HG02970 (cell line): ENCODE measurements at regions not wholly inside any gene's neighbourhood (a gene's known extent, or its start where the extent isn't known, plus 50 kb on each side); places are given as distances from the start of the nearest gene placed in this dataset.

Experiments used
- ATAC-seq: cut with Tn5 transposase; IDR thresholded peaks from one replicate; pipeline ENCODE4 v1.9.1; 2021; ENCODE audit warnings: mild to moderate bottlenecking, moderate library complexity, moderate number of reproducible peaks; ENCODE audit not compliant: unreplicated experiment, low FRiP score

GRCh38 chr1:244106837-244107493, 55.9 kb downstream of the ZBTB18 start:
- no peak for ATAC-seq

GRCh38 chr1:244111027-244111426, 59.9 kb downstream of the ZBTB18 start:
- ATAC-seq: no peak

GRCh38 chr1:244112041-244112440, 61.0 kb downstream of the ZBTB18 start:
- ATAC-seq: no peak

DNA sequence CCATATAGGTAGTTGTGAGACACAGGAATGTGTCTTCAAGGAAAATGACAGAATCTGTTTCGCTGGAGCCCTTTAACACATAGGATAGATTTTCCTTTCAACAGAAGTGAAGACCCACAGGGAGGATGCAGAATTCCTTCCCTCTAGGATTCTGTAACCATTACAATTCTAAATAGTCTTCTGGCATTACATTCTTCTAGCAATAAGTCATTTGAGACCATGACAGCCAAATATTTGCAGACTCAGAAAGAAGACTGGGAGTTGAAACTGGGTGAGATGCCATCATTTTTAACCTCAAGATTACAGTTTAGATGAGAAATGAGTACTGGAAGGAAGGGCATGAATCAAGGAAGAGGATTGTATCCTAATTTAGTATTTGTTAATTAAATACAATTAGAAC, 61.6 kb downstream of the ZBTB18 start:
- ATAC-seq: no peak

GRCh38 chr1:244113532-244114320, 62.6 kb downstream of the ZBTB18 start:
- no peak for ATAC-seq

GRCh38 chr1:244114892-244115291, 63.8 kb downstream of the ZBTB18 start:
- no peak for ATAC-seq

DNA sequence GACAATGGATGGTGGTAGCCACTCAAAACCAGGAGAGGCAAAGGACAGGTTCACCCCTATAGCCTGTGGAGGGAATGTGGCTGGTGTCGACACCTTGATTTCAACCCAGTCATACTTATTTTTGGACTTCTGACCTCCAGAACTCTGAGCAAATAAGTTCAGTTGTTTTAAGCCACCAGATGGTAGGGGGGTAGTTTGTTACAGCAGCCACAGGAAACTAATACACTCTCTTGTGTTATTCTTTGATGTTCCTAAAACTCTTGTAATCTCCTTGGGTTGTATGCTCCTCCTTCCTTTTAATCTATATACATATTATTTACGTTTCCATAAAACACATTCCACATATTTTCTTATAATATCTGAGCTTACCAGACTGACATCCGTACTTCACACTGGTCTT, 65.9 kb downstream of the ZBTB18 start:
- no peak for ATAC-seq

GRCh38 chr1:244118109-244118761, 67.2 kb downstream of the ZBTB18 start:
- no peak for ATAC-seq

DNA sequence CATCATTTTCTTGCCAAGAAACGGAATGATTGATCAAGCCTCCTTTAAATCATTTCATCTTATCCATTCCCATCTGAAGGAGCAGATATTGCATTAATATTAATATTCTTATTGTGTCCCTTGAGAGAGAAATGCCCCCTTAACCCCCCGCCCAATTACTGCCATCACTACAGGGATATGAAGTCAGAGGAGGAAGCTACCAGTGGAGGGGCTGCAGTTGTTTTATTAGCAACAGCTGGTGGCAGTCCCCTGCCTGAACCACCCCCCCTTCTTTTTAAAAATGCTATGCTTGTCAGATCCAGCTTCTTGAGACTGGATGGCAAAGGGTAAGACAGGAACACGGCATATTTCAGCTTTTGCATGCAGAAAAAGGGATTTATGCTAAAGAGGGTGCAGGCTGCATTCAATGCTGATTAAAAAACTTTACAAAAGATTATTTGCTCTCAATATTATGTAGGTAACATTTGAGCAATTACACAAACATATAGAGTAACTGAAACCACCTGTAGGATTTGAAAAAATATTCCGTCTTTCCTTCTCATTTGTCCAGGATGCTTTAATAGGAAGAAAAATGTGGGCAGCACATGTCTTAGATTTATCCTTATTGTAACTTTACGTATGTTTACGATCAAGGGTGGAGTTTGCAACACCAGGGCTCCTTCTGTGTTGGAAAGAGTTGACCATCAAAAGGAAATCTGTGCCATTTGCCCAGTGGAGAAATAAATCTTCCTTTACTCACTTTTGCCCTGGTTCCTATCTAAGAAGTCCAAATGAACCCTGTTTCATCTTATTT, 77.7 kb downstream of the ZBTB18 start:
- no peak for ATAC-seq

- no peak for ATAC-seq
Observed at GRCh38 chr1:244137276-244137675, 86.2 kb downstream of the ZBTB18 start.

DNA sequence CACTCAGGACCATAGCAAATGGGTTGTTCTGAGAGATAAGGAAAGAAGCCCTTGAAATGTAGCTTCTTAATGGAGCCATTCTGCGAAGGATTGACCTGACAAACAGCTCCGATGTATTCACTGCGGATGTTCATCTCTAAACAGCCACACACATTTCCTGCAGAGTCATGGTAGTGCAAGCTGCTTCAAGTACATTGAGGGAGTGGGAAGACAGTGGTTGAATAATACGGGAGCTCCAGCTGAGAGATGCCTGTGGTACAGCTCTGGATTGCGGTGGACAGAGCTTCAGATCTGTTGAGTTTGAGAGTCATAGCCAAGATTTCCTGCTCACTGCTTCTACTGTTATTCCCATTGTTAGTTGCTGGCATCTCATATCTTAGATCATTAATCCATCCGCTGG, 86.6 kb downstream of the ZBTB18 start:
- ATAC-seq: no peak

DNA sequence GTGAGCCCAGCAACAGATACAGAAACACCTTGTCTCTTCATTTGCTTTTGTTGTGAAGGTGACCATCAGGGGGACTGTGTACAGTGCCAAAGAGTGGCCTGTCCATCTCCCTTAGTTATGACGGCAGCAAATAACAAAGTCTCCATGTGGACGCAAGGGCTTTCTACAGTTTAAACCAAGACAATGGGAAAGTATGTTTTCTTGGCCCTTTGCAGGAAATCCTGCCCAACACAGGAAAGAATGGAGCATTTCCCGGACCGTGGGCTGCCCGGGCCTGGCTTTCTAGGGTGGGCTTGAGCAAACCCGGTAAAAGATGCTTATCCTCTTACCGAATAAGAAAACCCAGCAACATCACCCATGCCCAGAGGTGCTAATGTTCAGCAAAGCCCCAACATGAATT, 87.3 kb downstream of the ZBTB18 start:
- no peak for ATAC-seq

- no peak for ATAC-seq
Observed at GRCh38 chr1:244139655-244140054, 88.6 kb downstream of the ZBTB18 start.

DNA sequence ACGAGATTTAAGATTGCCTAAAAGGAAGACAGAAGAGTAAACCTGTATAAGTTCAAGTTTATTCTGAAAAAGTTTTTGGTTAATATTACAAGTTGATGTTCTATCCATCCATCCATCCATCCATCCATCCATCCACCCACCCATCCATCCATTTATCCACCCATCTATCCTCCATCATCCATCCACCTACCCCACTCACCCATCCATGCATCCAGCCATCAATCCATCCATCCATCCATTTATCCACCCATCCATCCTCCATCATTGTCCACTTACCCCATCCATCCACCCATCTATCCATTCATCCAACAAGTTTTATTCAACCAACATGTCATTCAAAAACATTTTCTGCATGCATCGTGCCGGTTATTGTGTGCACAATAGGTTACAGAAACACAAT, 89.3 kb downstream of the ZBTB18 start:
- ATAC-seq: no peak

DNA sequence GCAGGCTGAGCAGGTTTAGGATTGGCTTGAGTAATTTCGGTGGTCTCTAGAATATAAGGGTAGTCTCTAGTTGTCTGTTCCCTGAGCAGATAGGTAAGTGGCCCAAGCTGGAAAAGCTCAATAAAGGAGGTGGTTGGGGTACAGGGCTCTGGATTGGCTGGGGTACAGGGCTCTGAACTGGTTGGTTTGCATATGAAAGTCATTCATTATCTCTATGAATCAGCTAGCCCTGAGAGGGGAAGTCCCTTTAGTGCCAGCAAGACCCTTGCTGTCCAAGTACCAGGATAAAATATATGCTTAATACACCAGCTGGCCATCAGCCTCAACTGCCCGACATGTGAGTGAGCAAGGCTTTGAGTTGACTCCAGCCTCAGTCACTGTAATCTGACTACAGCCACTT, 93.0 kb downstream of the ZBTB18 start:
- ATAC-seq: no peak

GRCh38 chr1:244150071-244150470, 99.0 kb downstream of the ZBTB18 start:
- ATAC-seq: no peak

GRCh38 chr1:244150665-244151064, 99.6 kb downstream of the ZBTB18 start:
- no peak for ATAC-seq

DNA sequence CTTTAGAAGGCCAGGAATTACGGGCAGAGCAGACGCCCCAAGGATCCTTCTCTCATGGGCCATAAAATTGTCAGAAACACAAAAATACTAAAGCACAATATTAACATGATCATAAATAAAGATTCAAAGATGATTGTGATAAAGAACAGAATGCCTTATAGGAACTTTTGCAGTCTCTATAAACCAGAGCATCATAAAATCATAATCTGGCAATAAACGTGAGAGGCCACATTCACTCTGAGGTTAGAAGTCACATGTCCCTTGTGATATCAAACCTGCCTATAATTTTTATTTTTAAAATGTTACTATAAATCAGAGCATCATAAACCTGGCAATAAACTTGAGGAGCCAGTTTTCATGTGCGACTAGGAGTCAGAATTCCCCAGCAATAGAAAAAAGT, 100.5 kb downstream of the ZBTB18 start:
- no peak for ATAC-seq

DNA sequence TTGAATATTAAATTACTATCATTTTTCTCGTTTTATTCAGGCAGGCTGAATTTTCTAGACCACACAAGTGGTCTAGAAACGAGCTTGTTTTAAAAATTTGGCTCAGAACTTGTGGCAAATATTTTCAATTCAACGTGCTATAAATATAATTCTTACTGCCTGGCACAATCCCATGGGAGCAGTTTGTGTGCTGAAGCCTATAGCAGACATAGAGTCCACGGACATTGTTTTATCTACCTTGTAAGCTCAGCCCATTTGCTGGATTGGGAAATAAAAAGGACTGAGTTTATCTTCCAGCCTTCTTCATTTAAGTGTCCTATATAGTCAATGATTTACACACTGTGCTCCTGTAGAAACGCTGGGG, 103.4 kb downstream of the ZBTB18 start:
- ATAC-seq: no peak

- no peak for ATAC-seq
Observed at GRCh38 chr1:244154872-244155531, 103.9 kb downstream of the ZBTB18 start.
